ENCODE measurements at regions not wholly inside any gene's neighbourhood (a gene's known extent, or its start where the extent isn't known, plus 50 kb on each side); places are given as distances from the start of the nearest gene placed in this dataset.

DNA sequence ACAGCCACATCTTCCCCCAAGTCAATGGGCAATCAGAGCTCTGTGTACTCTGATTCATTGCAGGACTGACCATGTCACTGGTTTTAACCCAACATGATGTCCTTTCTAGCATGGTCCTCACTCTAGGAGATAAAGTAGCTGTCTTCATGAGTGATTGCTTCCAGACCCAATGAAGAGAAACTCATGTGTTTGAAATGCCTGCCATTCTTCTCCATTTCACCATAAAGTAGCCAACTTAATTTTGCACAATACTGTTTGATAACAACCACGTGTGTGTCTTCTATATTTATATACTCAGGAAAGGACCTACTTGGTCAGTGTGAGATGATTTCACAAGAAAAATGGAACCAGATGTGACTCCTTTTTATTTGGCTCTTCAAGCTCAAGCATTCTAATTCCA is 172.5 kb downstream of the AXIN2 start:
- TF ChIP-seq, protein P1, sequence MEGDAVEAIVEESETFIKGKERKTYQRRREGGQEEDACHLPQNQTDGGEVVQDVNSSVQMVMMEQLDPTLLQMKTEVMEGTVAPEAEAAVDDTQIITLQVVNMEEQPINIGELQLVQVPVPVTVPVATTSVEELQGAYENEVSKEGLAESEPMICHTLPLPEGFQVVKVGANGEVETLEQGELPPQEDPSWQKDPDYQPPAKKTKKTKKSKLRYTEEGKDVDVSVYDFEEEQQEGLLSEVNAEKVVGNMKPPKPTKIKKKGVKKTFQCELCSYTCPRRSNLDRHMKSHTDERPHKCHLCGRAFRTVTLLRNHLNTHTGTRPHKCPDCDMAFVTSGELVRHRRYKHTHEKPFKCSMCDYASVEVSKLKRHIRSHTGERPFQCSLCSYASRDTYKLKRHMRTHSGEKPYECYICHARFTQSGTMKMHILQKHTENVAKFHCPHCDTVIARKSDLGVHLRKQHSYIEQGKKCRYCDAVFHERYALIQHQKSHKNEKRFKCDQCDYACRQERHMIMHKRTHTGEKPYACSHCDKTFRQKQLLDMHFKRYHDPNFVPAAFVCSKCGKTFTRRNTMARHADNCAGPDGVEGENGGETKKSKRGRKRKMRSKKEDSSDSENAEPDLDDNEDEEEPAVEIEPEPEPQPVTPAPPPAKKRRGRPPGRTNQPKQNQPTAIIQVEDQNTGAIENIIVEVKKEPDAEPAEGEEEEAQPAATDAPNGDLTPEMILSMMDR (IDR thresholded peaks at IDR 0.05; ENCODE audit: control extremely low read depth, extremely low read depth) = no peak
- Histone ChIP-seq H3K4me3 (no peak overlapping the region), H3K27me3 (ENCODE audit: control insufficient read depth in 3 of 3, insufficient read depth in 3 of 3, low read length in 2 of 3) (no peaks in the 10 kb centered on the region), H3K27ac (ENCODE audit: low read depth in 1 of 2, low read length in 1 of 2) (no peak overlapping the region), H3K9ac (ENCODE audit: insufficient read depth in 1 of 2, low read length in 2 of 2) (no peak overlapping the region), H3K36me3 (ENCODE audit: control insufficient read depth in 4 of 4, insufficient read depth in 4 of 4, low read length in 4 of 4) (no peaks in the 10 kb centered on the region), H3K4me1 (ENCODE audit: control insufficient read depth in 5 of 5, insufficient read depth in 5 of 5, low read length in 5 of 5) (no peaks in the 10 kb centered on the region), H3K9me3 (ENCODE audit: control insufficient read depth in 4 of 4, insufficient read depth in 3 of 4, low read length in 3 of 4) (peaks cover 0 to 2% (median under 1%) of the 10 kb centered on the region in 4 donors)
- DNase-seq = no peak
- 48 to 58% methylated on average over 1 of the region's 1 CpG for WGBS, 2 donors
- no peak for ATAC-seq (ENCODE audit: insufficient read depth, low FRiP score)

DNA sequence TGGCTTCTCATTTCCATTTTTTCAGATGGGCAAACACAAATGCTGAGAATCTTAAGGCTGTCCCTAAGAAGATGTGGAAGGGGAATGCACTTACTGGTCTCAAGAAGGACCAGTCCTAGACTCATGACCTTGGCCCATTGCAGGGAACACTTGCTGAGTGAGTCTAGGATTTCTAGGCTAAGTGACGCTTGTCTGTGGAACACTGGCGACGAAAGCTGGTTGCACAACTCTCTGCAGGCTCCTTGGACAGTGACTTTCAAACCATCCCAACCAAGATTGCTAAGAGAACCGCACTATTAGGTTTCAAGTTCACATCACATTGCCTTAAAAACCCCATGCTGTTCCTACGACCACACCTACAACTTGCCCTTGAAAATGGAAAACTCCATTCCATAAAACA is 174.1 kb downstream of the AXIN2 start:
- peaks cover 0 to 3% (median under 1%) of the 10 kb centered on the region in 4 donors for H3K9me3 ChIP-seq (ENCODE audit: control insufficient read depth in 4 of 4, insufficient read depth in 3 of 4, low read length in 3 of 4)
- no peak overlapping the region for H3K9ac ChIP-seq (ENCODE audit: insufficient read depth in 1 of 2, low read length in 2 of 2)
- no peak overlapping the region for H3K4me3 ChIP-seq
- H3K4me1 ChIP-seq (ENCODE audit: control insufficient read depth in 5 of 5, insufficient read depth in 5 of 5, low read length in 5 of 5) = no peaks in the 10 kb centered on the region
- 94 to 95% methylated on average over 5 of the region's 5 CpGs for WGBS, 2 donors
- H3K27ac ChIP-seq (ENCODE audit: low read depth in 1 of 2, low read length in 1 of 2) = no peak overlapping the region
- no peaks in the 10 kb centered on the region for H3K27me3 ChIP-seq (ENCODE audit: control insufficient read depth in 3 of 3, insufficient read depth in 3 of 3, low read length in 2 of 3)
- TF ChIP-seq, protein P1 (IDR thresholded peaks at IDR 0.05; ENCODE audit: control extremely low read depth, extremely low read depth) = no peak
- no peaks in the 10 kb centered on the region for H3K36me3 ChIP-seq (ENCODE audit: control insufficient read depth in 4 of 4, insufficient read depth in 4 of 4, low read length in 4 of 4)
- ATAC-seq (ENCODE audit: insufficient read depth, low FRiP score) = no peak
- DNase-seq = no peak

DNA sequence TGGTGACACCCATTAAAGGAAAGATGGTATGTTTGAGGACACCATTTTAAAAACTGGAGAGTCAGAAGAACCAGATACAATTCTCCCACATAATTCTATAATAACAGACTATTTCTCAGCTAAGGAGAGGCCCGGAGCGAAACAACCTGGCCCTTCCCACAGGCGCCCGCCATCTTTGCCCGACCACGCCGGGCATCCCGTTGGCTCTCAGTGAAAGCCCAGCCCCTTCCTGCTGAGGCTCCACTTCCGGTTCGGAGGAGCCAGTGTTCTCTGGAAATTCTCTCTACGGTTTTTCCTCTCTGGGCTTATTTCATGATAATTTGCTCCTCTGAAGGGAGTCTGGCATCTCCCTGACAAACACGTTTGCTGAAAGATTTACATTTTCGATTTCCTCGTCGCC is 175.7 kb downstream of the AXIN2 start:
- H3K4me3 ChIP-seq = no peak overlapping the region
- H3K9me3 ChIP-seq (ENCODE audit: control insufficient read depth in 4 of 4, insufficient read depth in 3 of 4, low read length in 3 of 4) = peaks cover 0 to 3% (median under 1%) of the 10 kb centered on the region in 4 donors
- ATAC-seq (ENCODE audit: insufficient read depth, low FRiP score) (no peak), DNase-seq (no peak)
- H3K27me3 ChIP-seq (ENCODE audit: control insufficient read depth in 3 of 3, insufficient read depth in 3 of 3, low read length in 2 of 3) = no peaks in the 10 kb centered on the region
- H3K4me1 ChIP-seq (ENCODE audit: control insufficient read depth in 5 of 5, insufficient read depth in 5 of 5, low read length in 5 of 5) = no peaks in the 10 kb centered on the region
- no peaks in the 10 kb centered on the region for H3K36me3 ChIP-seq (ENCODE audit: control insufficient read depth in 4 of 4, insufficient read depth in 4 of 4, low read length in 4 of 4)
- H3K27ac ChIP-seq (ENCODE audit: low read depth in 1 of 2, low read length in 1 of 2) = no peak overlapping the region
- no peak overlapping the region for H3K9ac ChIP-seq (ENCODE audit: insufficient read depth in 1 of 2, low read length in 2 of 2)
- TF ChIP-seq, protein P1 (IDR thresholded peaks at IDR 0.05; ENCODE audit: control extremely low read depth, extremely low read depth) = no peak
- 95% methylated on average over 14 to 15 of the region's 15 CpGs for WGBS, 2 donors

DNA sequence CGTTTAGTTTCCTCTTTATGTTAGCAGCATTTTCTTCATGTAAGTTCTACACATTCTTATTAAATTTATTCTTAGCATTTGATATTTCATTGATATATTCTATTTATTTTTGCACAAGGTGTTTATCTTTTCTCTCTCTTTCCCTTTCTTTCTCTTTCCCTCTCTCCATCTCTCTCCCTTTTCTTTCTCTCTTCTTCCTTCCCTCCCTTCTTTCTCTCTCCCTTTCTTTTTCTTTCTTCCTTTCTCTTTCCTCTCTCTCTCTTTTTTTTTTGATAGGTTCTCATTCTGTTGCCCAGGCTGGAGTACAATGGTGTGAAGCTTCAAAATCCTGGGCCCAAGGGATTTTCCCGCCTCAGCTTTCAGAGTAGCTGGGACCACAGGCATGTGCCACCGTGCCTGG is 176.4 kb downstream of the AXIN2 start:
- TF ChIP-seq, protein P1 (IDR thresholded peaks at IDR 0.05; ENCODE audit: control extremely low read depth, extremely low read depth) = no peak
- Histone ChIP-seq H3K27ac (ENCODE audit: low read depth in 1 of 2, low read length in 1 of 2) (no peak overlapping the region), H3K9me3 (ENCODE audit: control insufficient read depth in 4 of 4, insufficient read depth in 3 of 4, low read length in 3 of 4) (peaks cover 0 to 3% (median 0%) of the 10 kb centered on the region in 4 donors), H3K9ac (ENCODE audit: insufficient read depth in 1 of 2, low read length in 2 of 2) (no peak overlapping the region), H3K27me3 (ENCODE audit: control insufficient read depth in 3 of 3, insufficient read depth in 3 of 3, low read length in 2 of 3) (no peaks in the 10 kb centered on the region), H3K36me3 (ENCODE audit: control insufficient read depth in 4 of 4, insufficient read depth in 4 of 4, low read length in 4 of 4) (no peaks in the 10 kb centered on the region), H3K4me3 (no peak overlapping the region), H3K4me1 (ENCODE audit: control insufficient read depth in 5 of 5, insufficient read depth in 5 of 5, low read length in 5 of 5) (no peaks in the 10 kb centered on the region)
- DNase-seq (no peak), ATAC-seq (ENCODE audit: insufficient read depth, low FRiP score) (no peak)
- WGBS, 2 donors = 86 to 88% methylated on average over 3 of the region's 3 CpGs

Data from lung (tissue), 11 donors.